ENCODE measurements at regions not wholly inside any gene's neighbourhood (a gene's known extent, or its start where the extent isn't known, plus 50 kb on each side); places are given as distances from the start of the nearest gene placed in this dataset.

DNA sequence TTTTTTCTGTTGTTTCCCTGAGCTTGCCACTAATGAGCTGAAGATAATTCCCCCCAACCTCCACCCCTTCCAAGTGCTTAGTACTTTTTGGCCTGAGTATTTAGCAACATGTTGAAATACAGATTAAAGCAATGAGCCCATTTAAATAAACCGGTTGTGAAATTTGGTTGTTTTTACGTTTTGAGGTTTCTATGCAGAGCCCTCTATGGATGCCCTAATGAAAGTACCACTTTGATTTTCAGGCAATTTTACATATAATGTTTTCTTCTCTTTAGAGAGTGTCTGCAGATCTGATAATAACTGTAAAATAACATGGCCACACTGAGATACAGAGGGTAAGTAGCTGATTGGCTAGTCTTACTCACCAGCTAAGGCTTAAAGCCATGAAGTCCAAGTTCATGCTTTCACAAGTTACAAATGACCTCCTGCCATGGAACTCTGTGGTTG is 139.4 kb upstream of the SLC7A14 start:
- H2BK12ac ChIP-seq (ENCODE audit: low read depth, low read length): no peak overlapping the region
- H4K5ac ChIP-seq (ENCODE audit: insufficient read length, low read depth, low read length): no peak overlapping the region
- no peak overlapping the region for H3K14ac ChIP-seq (ENCODE audit: insufficient read length)
- H3K23ac ChIP-seq (ENCODE audit: insufficient read length): no peak overlapping the region
- H3K27ac ChIP-seq (ENCODE audit: low read depth, low read length): no peak overlapping the region
- no peaks in the 10 kb centered on the region for H3K79me1 ChIP-seq (ENCODE audit: low read depth, low read length)
- no peak overlapping the region for H4K91ac ChIP-seq (replicated peaks; ENCODE audit: insufficient read length, low read length)
- no peak overlapping the region for H2BK15ac ChIP-seq (ENCODE audit: low read length)
- H3K23me2 ChIP-seq (ENCODE audit: low read depth, low read length): no peaks in the 10 kb centered on the region; the same call in 1 of the 2 replicates
- no peak overlapping the region for H4K8ac ChIP-seq (ENCODE audit: extremely low read depth, insufficient read depth, low read length)
- ChIA-PET CTCF (ENCODE audit: partially characterized antibody) (interaction anchor here (0.6 to 1.6 kb wide), 3 partner anchors 9 to 87 kb away, joined by 3 read pairs; no protein-coding TSS in a partner anchor), POLR2A (ENCODE audit: partially characterized antibody) (interaction anchor here (1.1 kb wide), 1 partner anchor 240 kb away, joined by 3 read pairs; no protein-coding TSS in a partner anchor)
- no peak overlapping the region for H2BK5ac ChIP-seq (ENCODE audit: low read depth, low read length)
- H4K20me1 ChIP-seq (replicated peaks in 1 of 2; ENCODE audit: control insufficient read depth in 1 of 2, insufficient read depth in 2 of 2, low read length in 2 of 2): no peaks in the 10 kb centered on the region
- no peaks in the 10 kb centered on the region for H3K36me3 ChIP-seq (ENCODE audit: control insufficient read depth in 2 of 4, insufficient read depth in 4 of 4, low read length in 3 of 4)
- H3K79me2 ChIP-seq (ENCODE audit: control insufficient read depth in 1 of 2, insufficient read depth in 2 of 2, low read length in 2 of 2): no peaks in the 10 kb centered on the region
- H2AK5ac ChIP-seq (ENCODE audit: low read depth, low read length): no peak overlapping the region
- H3K4ac ChIP-seq (replicated peaks; ENCODE audit: insufficient read length, low read depth, low read length): no peak overlapping the region
- H2BK120ac ChIP-seq (replicated peaks; ENCODE audit: low read depth, low read length): no peak overlapping the region
- H3K9ac ChIP-seq (replicated peaks in 1 of 4; ENCODE audit: extremely low read depth in 1 of 4, low read depth in 3 of 4, low read length in 3 of 4): no peak overlapping the region
- WGBS, 2 experiments (ENCODE audit: extremely low coverage in 1 of 2, insufficient coverage in 1 of 2, insufficient read length in 1 of 2, insufficient replicate concordance in 2 of 2, low coverage in 1 of 2, low lambda C conversion rate in 2 of 2, missing lambda C conversion rate in 1 of 2): 84% methylated on average over 2 of the region's 2 CpGs; no CpG with 5 or more reads in 1 of the 2 experiments
- FAIRE-seq (no peak), DNase-seq (ENCODE audit: low read depth in 1 of 2, low spot score in 2 of 2) (no peak)
- no peak overlapping the region for H2BK20ac ChIP-seq (ENCODE audit: low read length)
- no peaks in the 10 kb centered on the region for H3K27me3 ChIP-seq (replicated peaks in 1 of 4; ENCODE audit: control insufficient read depth in 3 of 4, extremely low read depth in 1 of 4, insufficient read depth in 3 of 4, low read length in 3 of 4)
- H2AFZ ChIP-seq (ENCODE audit: low read length): no peak overlapping the region
- no peak overlapping the region for H3K4me3 ChIP-seq (ENCODE audit: extremely low read depth in 1 of 4, insufficient read depth in 2 of 4, low read depth in 3 of 4, low read length in 4 of 4)
- no peak overlapping the region for H3K4me2 ChIP-seq (ENCODE audit: insufficient read depth in 1 of 2, low read depth in 2 of 2, low read length in 2 of 2)
- no peak overlapping the region for H3K56ac ChIP-seq (replicated peaks; ENCODE audit: insufficient read length, low read depth, low read length)
- H3K9me3 ChIP-seq (ENCODE audit: insufficient read depth in 2 of 2, low read depth in 1 of 2, low read length in 1 of 2): no peaks in the 10 kb centered on the region
- no peaks in the 10 kb centered on the region for H3K4me1 ChIP-seq (replicated peaks in 1 of 4; ENCODE audit: control insufficient read depth in 3 of 4, insufficient read depth in 4 of 4, low read length in 3 of 4)
- no peak overlapping the region for H3K18ac ChIP-seq (ENCODE audit: extremely low read depth, low read length)
- TF ChIP-seq JUND (IDR thresholded peaks at IDR 0.05; ENCODE audit: low read length) (no peak), HDAC6 (IDR thresholded peaks at IDR 0.05; ENCODE audit: low read depth, low read length) (no peak), PHF8 (conservative IDR thresholded peaks at IDR 0.05; ENCODE audit: low read depth, low read length) (no peak), CBX5 (IDR thresholded peaks at IDR 0.05; ENCODE audit: low read depth, low read length) (no peak), ASH2L (IDR thresholded peaks at IDR 0.05; ENCODE audit: low read length) (no peak), SIX5 (IDR thresholded peaks at IDR 0.05; ENCODE audit: low read depth, low read length) (no peak), ZNF274 (IDR thresholded peaks at IDR 0.05; ENCODE audit: borderline replicate concordance, extremely low read depth, low read length) (no peak), CBX8 (IDR thresholded peaks at IDR 0.05; ENCODE audit: borderline replicate concordance, low read depth, low read length) (no peak), SP4 (IDR thresholded peaks at IDR 0.05; ENCODE audit: low read length) (no peak)
- TF ChIP-seq, protein P1, sequence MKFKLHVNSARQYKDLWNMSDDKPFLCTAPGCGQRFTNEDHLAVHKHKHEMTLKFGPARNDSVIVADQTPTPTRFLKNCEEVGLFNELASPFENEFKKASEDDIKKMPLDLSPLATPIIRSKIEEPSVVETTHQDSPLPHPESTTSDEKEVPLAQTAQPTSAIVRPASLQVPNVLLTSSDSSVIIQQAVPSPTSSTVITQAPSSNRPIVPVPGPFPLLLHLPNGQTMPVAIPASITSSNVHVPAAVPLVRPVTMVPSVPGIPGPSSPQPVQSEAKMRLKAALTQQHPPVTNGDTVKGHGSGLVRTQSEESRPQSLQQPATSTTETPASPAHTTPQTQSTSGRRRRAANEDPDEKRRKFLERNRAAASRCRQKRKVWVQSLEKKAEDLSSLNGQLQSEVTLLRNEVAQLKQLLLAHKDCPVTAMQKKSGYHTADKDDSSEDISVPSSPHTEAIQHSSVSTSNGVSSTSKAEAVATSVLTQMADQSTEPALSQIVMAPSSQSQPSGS (IDR thresholded peaks at IDR 0.05; ENCODE audit: low read length): no peak
- TF ChIP-seq, protein P2, sequence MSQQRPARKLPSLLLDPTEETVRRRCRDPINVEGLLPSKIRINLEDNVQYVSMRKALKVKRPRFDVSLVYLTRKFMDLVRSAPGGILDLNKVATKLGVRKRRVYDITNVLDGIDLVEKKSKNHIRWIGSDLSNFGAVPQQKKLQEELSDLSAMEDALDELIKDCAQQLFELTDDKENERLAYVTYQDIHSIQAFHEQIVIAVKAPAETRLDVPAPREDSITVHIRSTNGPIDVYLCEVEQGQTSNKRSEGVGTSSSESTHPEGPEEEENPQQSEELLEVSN (IDR thresholded peaks at IDR 0.05): no peak
- TF ChIP-seq, protein P3, sequence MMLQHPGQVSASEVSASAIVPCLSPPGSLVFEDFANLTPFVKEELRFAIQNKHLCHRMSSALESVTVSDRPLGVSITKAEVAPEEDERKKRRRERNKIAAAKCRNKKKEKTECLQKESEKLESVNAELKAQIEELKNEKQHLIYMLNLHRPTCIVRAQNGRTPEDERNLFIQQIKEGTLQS (IDR thresholded peaks at IDR 0.05; ENCODE audit: insufficient read depth, low read depth, low read length): no peak
